Mucosa of descending colon (tissue), 3 donors: ENCODE measurements at regions not wholly inside any gene's neighbourhood (a gene's known extent, or its start where the extent isn't known, plus 50 kb on each side); places are given as distances from the start of the nearest gene placed in this dataset.

Experiments used
- ATAC-seq: fragments of 200-7000 bp; cut with Tn5 transposase; one replicate; pipeline ENCODE4 v1.9.1; 2020; ENCODE audit warnings: mild to moderate bottlenecking, moderate library complexity
- DNase-seq, 3 donors: peaks; one replicate each; pipeline ENCODE4 v3.0.0-alpha.2; 2020
- H3K36me3 ChIP-seq: fragments of 200-600 bp; one replicate; pipeline ENCODE4 v1.8.0; 2021; ENCODE audit warnings: low read depth, mild to moderate bottlenecking
- H3K4me1 ChIP-seq: fragments of 200-600 bp; one replicate; pipeline ENCODE4 v1.8.0; 2021; ENCODE audit warnings: low read depth, mild to moderate bottlenecking
- H3K4me3 ChIP-seq: fragments of 200-600 bp; one replicate; pipeline ENCODE4 v1.8.0; 2021; ENCODE audit warnings: mild to moderate bottlenecking
- H3K9me3 ChIP-seq: fragments of 200-600 bp; one replicate; pipeline ENCODE4 v1.8.0; 2021; ENCODE audit warnings: mild to moderate bottlenecking
- CTCF ChIP-seq: fragments of 200-600 bp; IDR thresholded peaks from one replicate; pipeline ENCODE4 v1.8.0; 2022; ENCODE audit warnings: antibody characterized with exemption, mild to moderate bottlenecking
- intact Hi-C, 2 donors: fragments of 100-400 bp; cut with DNase I in 1 of 2; cut with micrococcal nuclease in 1 of 2; formaldehyde crosslinking; loops; one replicate each; pipeline versions ENCODE4 v1.11.0 to v1.11.1; 2022; cut with DNase I, micrococcal nuclease
- donor health status: DM: no; HTN: no; CAD: no; lungs with moderate emphysema.
- donor health status: DM: no; HTN: no; CAD: no.
- donor health status: DM: no; HTN: yes; CAD: no.

- ATAC-seq (peak; percentile 40), DNase-seq (no peak)
- H3K36me3 ChIP-seq, result no peaks in the 10 kb centered on the region
- H3K4me1 ChIP-seq, result no peaks in the 10 kb centered on the region
- intact Hi-C loops, result no loop called here
- no peak for TF ChIP-seq CTCF
- H3K4me3 ChIP-seq, result no peak overlapping the region
- no peaks in the 10 kb centered on the region for H3K9me3 ChIP-seq
Observed at GRCh38 chr10:84076047-84076388, 63.3 kb upstream of the GHITM start.

GRCh38 chr10:84076540-84077195 lies 62.6 kb upstream of the GHITM start:
- no peak for DNase-seq
- no peaks in the 10 kb centered on the region for H3K4me1 ChIP-seq
- intact Hi-C loops, result no loop called here
- H3K4me3 ChIP-seq, result no peak overlapping the region
- peak; percentile 27 for ATAC-seq
- no peak for TF ChIP-seq CTCF
- H3K9me3 ChIP-seq, result no peaks in the 10 kb centered on the region
- H3K36me3 ChIP-seq, result no peaks in the 10 kb centered on the region

- intact Hi-C loops, result no loop called here
- TF ChIP-seq CTCF, result no peak
- no peaks in the 10 kb centered on the region for H3K4me1 ChIP-seq
- H3K4me3 ChIP-seq, result no peak overlapping the region
- no peaks in the 10 kb centered on the region for H3K36me3 ChIP-seq
- no peaks in the 10 kb centered on the region for H3K9me3 ChIP-seq
- ATAC-seq (no peak), DNase-seq (no peak)
Observed at GRCh38 chr10:84077768-84078167, 61.5 kb upstream of the GHITM start.

GRCh38 chr10:84078771-84079170 lies 60.5 kb upstream of the GHITM start:
- Histone ChIP-seq H3K4me1 (no peaks in the 10 kb centered on the region), H3K4me3 (no peak overlapping the region), H3K9me3 (no peaks in the 10 kb centered on the region), H3K36me3 (no peaks in the 10 kb centered on the region)
- intact Hi-C loops, result no loop called here
- ATAC-seq (no peak), DNase-seq (no peak)
- no peak for TF ChIP-seq CTCF

- intact Hi-C loops, result no loop called here
- TF ChIP-seq CTCF, result no peak
- ATAC-seq, result no peak
Observed at GRCh38 chr10:84084342-84084741, 55.0 kb upstream of the GHITM start.

GRCh38 chr10:84087202-84087601 lies 52.1 kb upstream of the GHITM start:
- no peaks in the 10 kb centered on the region for H3K9me3 ChIP-seq
- no peak for TF ChIP-seq CTCF
- no peaks in the 10 kb centered on the region for H3K4me1 ChIP-seq
- DNase-seq, result no peak
- intact Hi-C loops, result no loop called here
- no peaks in the 10 kb centered on the region for H3K36me3 ChIP-seq
- no peak overlapping the region for H3K4me3 ChIP-seq
- no peak for ATAC-seq

More at GRCh38 chr10:84084342-84084741, 55.0 kb upstream of the GHITM start:
- Histone ChIP-seq H3K9me3 (no peaks in the 10 kb centered on the region), H3K4me3 (no peak overlapping the region), H3K36me3 (no peaks in the 10 kb centered on the region), H3K4me1 (no peaks in the 10 kb centered on the region)
- DNase-seq, result no peak
